GM18861 (cell line): ENCODE measurements at regions not wholly inside any gene's neighbourhood (a gene's known extent, or its start where the extent isn't known, plus 50 kb on each side); places are given as distances from the start of the nearest gene placed in this dataset.

ENCODE experiments used
- ATAC-seq: cut with Tn5 transposase; IDR thresholded peaks from one replicate; pipeline ENCODE4 v1.9.1; 2021; ENCODE audit not compliant: unreplicated experiment

- ATAC-seq, result no peak
These were observed 383.4 kb downstream of the BRINP1 start for GRCh38 chr9:118985851-118986250.

DNA sequence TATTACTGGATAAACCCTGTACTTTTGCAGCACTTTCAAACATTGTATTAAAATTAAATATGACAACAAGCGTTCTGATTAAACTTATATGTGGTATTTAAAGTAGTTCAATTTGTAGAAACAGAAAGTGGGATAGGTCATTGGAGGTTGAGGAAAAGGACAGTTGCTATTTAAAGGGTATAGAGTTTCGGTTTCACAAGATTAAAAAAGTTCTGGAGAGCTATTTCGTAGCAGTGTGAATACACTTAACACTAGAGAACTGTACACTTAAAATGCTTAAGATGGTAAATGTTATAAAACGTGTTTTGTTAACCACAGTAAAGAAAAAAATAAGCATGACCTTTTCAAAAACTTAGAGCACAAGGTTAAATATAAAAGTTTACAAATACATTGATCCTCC lies 382.1 kb downstream of the BRINP1 start:
- ATAC-seq, result no peak

DNA sequence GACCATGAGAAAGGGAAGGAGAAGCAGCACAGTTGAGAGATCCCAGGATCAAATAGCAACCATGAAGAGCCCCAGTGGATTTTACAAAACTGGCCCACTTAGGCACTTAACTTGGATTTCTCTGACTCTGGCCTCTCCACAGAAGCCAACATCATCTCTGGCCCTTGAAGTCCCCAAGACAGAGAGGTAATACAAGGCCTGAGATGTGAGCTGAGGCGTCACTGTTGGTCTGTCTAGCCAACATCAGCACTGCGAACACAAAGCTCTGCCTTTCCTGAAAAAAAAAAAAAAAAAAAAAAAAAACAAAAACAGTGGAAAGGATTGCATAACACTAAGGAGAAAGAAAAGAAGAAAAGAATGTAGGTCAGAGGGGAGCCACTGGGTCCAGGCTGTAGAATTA lies 378.3 kb downstream of the BRINP1 start:
- ATAC-seq, result no peak

DNA sequence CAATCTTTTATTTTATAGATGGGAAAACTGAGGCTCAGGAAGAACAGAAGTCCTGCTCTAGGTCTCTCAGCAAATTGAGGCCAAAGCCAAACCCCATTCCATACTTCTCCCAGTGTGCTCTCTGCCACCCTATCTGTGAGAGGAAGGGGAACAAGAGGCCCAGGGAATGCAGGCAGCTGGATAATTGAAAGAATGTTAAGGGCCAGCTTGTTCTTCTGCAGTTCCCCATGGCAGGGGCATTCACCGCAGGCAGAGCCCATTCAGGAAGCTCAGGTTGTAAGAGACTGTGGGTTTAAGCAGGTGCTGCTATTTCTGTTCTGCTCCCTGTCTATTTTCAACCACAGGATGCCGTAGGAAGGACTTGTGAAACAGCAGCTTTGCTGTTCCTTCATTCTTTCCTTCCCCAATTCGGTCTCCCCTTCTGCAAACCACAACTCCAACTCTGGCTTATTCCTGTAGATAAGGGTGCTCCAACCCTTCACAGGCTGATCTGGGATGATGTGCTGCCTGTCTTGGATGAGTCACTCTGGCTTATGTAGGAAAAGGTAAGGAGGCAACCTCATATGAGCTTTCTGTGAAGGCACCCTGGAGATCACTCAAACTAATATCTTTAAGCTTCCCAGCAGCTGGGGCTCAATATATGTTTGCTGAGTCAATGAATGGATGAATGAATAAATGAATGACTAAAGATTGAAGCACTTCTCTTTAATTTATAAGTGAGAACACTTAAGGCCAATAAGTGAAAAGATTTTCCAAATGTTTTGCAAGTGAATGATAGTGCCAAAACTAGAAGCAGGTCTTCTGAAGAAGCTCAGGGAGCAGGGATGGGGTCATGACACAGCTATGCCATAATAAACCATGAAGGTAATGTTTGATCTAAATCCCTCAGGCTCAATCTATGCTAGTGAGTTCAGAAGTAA lies 377.6 kb downstream of the BRINP1 start:
- ATAC-seq, result no peak

DNA sequence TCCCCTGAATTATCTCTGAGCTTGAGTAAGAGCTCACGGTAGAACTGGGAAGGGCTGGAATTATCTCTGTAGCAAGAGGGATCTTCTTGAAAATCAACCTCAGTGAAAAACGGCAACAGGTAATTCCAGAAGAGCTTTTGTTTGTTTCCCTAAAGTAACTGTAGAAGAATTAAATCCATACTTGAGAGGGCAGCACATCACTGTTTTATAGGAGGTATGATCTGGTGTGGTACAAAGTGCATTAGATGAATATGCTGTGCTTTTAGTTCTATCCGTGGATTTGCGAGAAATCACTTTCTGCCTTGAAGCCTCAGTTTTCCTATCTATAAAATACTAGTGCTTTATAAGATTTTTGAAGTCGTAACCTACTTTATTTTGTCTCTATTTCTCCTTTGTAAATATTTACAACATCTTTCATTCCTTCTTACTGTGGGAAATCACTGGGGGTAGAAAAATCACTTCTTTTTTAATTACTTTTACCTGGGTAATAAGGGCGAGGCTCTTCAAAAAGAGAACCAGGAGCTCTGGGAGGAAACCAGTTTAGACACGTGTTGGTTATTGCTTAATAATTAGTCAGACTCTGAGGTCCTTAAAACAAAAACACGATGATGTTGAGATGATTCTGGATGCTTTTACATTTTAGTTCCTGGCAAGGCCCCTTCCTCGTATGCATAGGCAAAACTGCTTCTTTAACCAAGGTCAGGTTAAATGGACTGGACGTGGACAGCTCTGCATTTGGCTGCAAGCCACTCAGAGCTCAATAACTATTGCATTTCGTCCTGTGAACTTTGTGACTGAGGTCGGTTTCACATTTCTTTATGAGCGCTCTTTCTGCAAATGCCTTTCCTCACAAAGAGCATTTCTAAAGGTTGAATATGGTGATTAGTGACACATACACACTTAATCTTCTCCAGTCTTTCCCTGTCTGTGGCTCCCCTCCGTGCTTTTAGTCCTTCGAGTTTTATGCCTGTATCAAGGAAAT lies 376.1 kb downstream of the BRINP1 start:
- ATAC-seq, result no peak

DNA sequence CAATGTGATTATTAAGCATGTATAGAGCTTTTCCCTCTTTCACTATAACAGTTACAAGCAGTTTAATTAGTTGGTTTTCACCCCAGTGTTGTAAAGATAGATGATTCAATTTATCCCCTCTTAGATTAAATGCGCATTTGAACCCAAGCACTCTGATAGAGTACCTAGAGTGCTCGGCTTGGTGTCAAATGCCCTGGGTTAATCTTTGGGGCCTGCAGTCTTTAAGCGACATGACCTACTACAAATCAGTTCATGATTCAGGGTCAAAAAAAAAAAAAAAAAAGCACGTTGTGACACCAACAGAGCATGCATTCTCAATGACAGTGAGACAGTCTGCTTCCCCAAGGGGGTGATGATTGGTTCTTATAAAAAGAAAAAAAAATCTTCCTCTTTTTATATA lies 375.3 kb downstream of the BRINP1 start:
- ATAC-seq, result no peak

DNA sequence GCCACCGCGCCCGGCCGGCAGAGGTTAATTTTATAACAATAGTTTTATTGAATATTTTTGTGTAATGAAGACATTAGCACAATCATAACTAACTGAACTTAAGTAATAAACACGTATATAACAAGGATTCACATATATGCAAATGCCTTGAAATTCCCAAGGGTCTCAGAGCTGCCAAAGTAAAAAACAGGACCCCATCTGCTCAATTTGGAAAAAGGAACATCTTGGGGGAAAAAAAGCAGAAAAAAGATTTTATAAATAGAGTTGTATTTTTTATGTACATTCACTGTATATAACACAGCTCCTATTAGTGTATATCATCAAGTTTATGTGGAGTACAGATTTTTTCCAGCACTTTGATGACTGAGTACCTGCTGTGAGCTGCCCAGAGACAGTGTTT lies 366.7 kb downstream of the BRINP1 start:
- ATAC-seq, result no peak

DNA sequence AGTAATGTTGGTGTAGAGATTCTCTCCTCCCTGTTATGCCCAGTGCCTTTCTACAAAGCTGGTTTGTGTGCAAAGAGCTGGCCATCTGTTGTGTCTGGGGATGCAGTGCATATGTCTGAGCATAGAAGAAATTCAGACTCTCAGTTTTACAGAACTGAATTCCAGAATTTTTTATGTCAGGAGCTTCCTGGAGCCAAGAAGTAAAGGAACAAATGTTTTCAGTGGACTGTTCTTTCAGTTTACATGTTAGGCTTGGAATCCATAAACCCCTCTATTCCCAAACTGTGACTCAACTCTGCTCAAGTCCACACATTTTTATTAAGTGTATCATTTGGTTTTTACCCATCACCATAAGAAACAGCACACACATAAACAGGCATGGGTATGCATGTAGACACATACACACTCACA lies 366.0 kb downstream of the BRINP1 start:
- ATAC-seq, result no peak

DNA sequence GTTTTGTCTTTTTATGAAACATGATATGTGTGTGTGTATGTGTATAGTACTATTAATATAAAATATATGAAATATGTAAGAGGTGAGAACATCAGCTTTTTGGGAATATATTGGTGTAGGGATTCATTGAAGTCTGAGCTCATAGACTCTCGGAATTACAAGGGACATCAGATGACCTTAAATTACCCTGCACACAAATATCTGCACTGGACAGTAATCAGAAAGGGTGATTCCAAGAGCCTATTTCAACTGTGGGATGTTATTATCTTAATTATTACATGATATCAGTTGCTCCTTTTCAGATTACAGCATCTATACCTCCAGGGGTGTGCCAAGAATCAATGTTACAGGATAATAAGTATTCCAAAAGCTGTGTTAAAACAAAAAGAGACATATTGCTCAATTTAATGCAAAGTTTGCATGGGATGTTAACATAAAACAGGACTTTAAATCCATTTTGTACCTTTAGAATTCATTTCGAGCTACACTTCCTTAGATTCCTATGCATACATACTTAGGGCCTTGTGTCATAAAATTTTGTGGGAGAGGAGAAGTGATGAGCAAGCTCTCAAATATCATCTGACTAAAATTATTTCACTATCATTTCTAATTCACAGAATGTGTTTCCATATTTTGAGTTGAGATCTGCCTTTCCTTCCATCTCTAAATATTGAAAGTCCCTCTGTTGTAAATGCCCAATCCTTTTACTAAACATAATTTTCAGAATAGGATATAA lies 365.2 kb downstream of the BRINP1 start:
- ATAC-seq, result no peak

- no peak for ATAC-seq
These were observed 364.6 kb downstream of the BRINP1 start for GRCh38 chr9:119004618-119004990.

DNA sequence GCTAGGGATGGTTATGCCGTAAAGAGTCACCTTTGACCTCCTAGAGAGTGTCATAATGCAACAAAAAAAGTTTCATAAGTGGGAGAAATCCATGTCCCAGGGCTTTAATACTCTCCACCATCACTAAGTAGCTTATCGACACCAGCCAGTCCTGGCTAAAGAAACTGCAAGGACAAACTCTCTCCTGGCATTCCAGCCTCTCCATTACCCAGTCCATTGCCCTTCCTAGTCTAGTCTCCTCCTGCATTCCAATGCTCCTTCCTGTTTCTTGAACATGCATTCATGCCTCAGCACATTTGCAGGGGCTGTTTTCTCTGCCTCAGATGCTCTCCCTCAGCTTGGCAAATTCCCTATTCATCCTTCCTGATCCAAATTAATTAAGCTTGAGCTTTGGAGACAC lies 364.1 kb downstream of the BRINP1 start:
- ATAC-seq, result no peak

DNA sequence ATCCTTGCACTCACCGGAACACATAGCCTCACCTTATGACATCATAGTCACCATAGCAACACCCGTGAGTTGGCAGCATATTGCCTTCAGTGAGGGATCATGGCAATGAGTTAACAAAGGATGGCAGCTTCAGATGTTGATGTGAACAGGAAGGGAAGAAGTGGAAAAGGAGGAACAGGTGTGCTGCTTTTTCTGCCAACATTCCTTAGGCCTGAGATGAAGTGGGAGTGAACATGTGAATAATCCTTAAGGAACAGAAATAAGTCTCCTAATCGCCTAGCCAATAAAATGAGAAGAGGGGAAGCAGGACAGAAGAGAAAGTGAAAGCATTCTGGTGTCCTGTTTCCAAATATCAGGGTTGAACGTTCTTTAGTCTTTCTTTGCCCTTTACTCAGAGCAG lies 360.0 kb downstream of the BRINP1 start:
- no peak for ATAC-seq

GRCh38 chr9:119020284-119020683 lies 349.0 kb downstream of the BRINP1 start:
- no peak for ATAC-seq

GRCh38 chr9:119020730-119021333 lies 348.4 kb downstream of the BRINP1 start:
- no peak for ATAC-seq

DNA sequence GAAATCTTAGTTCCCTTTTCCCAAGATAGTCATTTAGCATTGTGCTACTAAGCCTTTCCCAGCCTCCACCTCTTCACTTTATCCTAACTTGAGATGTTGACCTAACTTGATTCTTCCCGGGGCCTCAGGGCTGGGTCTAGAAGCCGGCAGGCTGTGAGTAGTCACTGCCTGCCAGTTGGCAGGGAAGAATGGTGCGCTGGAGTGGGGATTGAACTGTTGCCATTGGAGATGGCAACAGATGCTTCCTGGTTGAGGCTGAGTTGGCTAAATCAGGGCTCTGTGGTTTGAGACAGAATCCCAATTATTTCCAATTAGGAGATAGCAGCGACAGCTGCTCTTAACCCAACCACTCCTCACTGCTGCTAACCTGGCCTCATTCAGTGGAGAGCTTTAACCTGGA lies 343.1 kb downstream of the BRINP1 start:
- no peak for ATAC-seq

- ATAC-seq, result no peak
These were observed 341.1 kb downstream of the BRINP1 start for GRCh38 chr9:119027901-119028699.

- ATAC-seq, result no peak
These were observed 339.3 kb downstream of the BRINP1 start for GRCh38 chr9:119029886-119030285.

GRCh38 chr9:119033596-119033995 lies 335.6 kb downstream of the BRINP1 start:
- no peak for ATAC-seq

GRCh38 chr9:119036969-119037368 lies 332.3 kb downstream of the BRINP1 start:
- no peak for ATAC-seq

DNA sequence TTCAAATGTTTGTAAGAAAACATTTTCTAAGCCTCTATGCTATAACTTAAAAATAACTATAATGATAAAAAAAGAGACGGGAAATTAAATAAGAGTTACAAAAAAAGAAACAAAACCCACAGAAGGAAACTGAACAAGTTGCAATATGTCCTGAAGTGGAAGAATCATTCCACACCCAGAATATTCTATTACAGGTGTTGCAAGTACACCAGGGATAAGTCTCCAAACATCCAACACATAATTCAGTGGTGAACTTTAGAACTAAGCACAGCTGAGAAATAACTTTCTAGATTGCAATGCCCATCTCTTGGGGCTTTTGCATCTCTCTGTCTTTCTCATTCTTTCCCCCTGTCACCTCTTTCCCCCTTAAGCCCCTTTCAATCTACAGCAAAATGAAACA lies 325.2 kb downstream of the BRINP1 start:
- ATAC-seq, result no peak
